HepG2 (cell line): ENCODE measurements at regions not wholly inside any gene's neighbourhood (a gene's known extent, or its start where the extent isn't known, plus 50 kb on each side); places are given as distances from the start of the nearest gene placed in this dataset.

ENCODE experiments used
- ATAC-seq: fragments of 200-7000 bp; cut with Tn5 transposase; 3 replicates; pipeline ENCODE4 v1.9.1; 2020; ENCODE audit warnings: mild to moderate bottlenecking, moderate library complexity
- BruUV-seq: library from RNA; stranded (reverse); fragments of 400-500 nt; replicated peaks from 2 replicates; lab custom pipeline; 2021; lab: Mats Ljungman, UMichigan
- CTCF ChIA-PET: fragments of 300-600 bp; formaldehyde crosslinking; extraction: SDS; loops from one replicate; lab custom pipeline; 2021; ENCODE audit warnings: low total read pairs, inconsistent platforms, low intra/inter-chr PET ratio; lab: Yijun Ruan, JAX
- POLR2A ChIA-PET: fragments of 350-600 bp; sonication (Branson Sonifier 250); formaldehyde crosslinking; loops from one replicate; lab custom pipeline; 2020; ENCODE audit warnings: antibody characterized with exemption, inconsistent platforms; lab: Yijun Ruan, JAX
- DNase-seq: peaks from one replicate; pipeline ENCODE4 v3.0.0-alpha.2; 2015; ENCODE audit warnings: low spot score
- FAIRE-seq: peaks from 3 replicates; lab custom pipeline; 2011; peaks lifted over from hg19 to GRCh38; lab: Jason Lieb, UNC
- H2AFZ ChIP-seq: one replicate; pipeline ENCODE4 v1.6.1; 2011; ENCODE audit warnings: low read length, inconsistent platforms
- H3K27ac ChIP-seq: fragments of 300-600 bp; 3 replicates; pipeline ENCODE4 v1.8.0; 2011; ENCODE audit warnings: mixed run types, mild to moderate bottlenecking, mixed read lengths, low read length, inconsistent platforms; ENCODE audit not compliant: insufficient read depth; ENCODE audit errors: extremely low read length
- H3K27me3 ChIP-seq, 2 experiments: fragments of 200-600 bp in 1 of 2; 2 replicates in 1 of 2; 3 replicates in 1 of 2; pipeline versions ENCODE4 v1.6.0 to v1.8.0; 2011; ENCODE audit warnings: low read length in 2 of 2, mild to moderate bottlenecking in 2 of 2, moderate library complexity in 2 of 2, inconsistent platforms in 1 of 2; ENCODE audit not compliant: insufficient read depth in 2 of 2, control insufficient read depth in 1 of 2
- H3K36me3 ChIP-seq, 2 experiments: fragments of 200-600 bp in 1 of 2; replicated peaks in 1 of 2; 2 replicates in 1 of 2; 3 replicates in 1 of 2; pipeline versions ENCODE4 v1.5.1 to v1.8.0; 2011; ENCODE audit warnings: low read length in 2 of 2, inconsistent platforms in 1 of 2; ENCODE audit not compliant: insufficient read depth in 2 of 2, control insufficient read depth in 1 of 2
- H3K4me1 ChIP-seq: 2 replicates; pipeline ENCODE4 v1.5.1; 2012; ENCODE audit warnings: low read length, inconsistent platforms; ENCODE audit not compliant: insufficient read depth
- H3K4me2 ChIP-seq: 2 replicates; pipeline ENCODE4 v1.6.0; 2011; ENCODE audit warnings: low read depth, low read length, inconsistent platforms
- H3K4me3 ChIP-seq, 3 experiments: fragments of 200-600 bp in 1 of 3; sonication (generic), shearing (Covaris generic) in 1 of 3; replicated peaks in 1 of 3; 2 replicates each; pipeline ENCODE4 v1.5.1; 2011 to 2016; ENCODE audit warnings: low read length in 3 of 3, inconsistent platforms in 2 of 3, low read depth in 2 of 3, mild to moderate bottlenecking in 2 of 3, control low read depth in 1 of 3, mixed read lengths in 1 of 3; ENCODE audit not compliant: insufficient read depth in 1 of 3
- H3K79me2 ChIP-seq: one replicate; pipeline ENCODE4 v1.6.1; 2011; ENCODE audit warnings: low read length, inconsistent platforms; ENCODE audit not compliant: insufficient read depth
- H3K9ac ChIP-seq: 2 replicates; pipeline ENCODE4 v1.6.0; 2011; ENCODE audit warnings: mild to moderate bottlenecking, low read depth, low read length, inconsistent platforms; ENCODE audit not compliant: insufficient read depth
- H3K9me3 ChIP-seq: 2 replicates; pipeline ENCODE4 v1.5.1; 2012; ENCODE audit warnings: mild to moderate bottlenecking, low read length
- H4K20me1 ChIP-seq: 2 replicates; pipeline ENCODE4 v1.6.0; 2011; ENCODE audit warnings: inconsistent platforms, mild to moderate bottlenecking, low read length, moderate library complexity; ENCODE audit not compliant: insufficient read depth
- CREB1 ChIP-seq, 2 experiments: fragments of 450-650 bp in 1 of 2; IDR thresholded peaks; 2 replicates each; pipeline ENCODE4 v1.6.1; 2016 to 2017; ENCODE audit warnings: control low read depth in 1 of 2, mild to moderate bottlenecking in 1 of 2, missing compliant biosample characterization in 1 of 2, missing genetic modification characterization in 1 of 2
- GZF1 ChIP-seq: sonication (generic); formaldehyde crosslinking; IDR thresholded peaks from 2 replicates; pipeline ENCODE4 v1.5.1; 2020; ENCODE audit warnings: mild to moderate bottlenecking, missing genetic modification reagents
- SPEN ChIP-seq: sonication (generic); formaldehyde crosslinking; IDR thresholded peaks from 2 replicates; pipeline ENCODE4 v1.5.1; 2020; ENCODE audit warnings: low read depth, mild to moderate bottlenecking, missing genetic modification reagents
- SRSF4 ChIP-seq: fragments of 200-400 bp; formaldehyde crosslinking; IDR thresholded peaks from one replicate; pipeline ENCODE4 v1.6.1; 2018; ENCODE audit warnings: mild to moderate bottlenecking, low read depth, low read length, moderate library complexity; ENCODE audit not compliant: poor library complexity, severe bottlenecking
- TBX2 ChIP-seq: sonication (generic); formaldehyde crosslinking; IDR thresholded peaks from 2 replicates; pipeline ENCODE4 v1.5.0; 2020; ENCODE audit warnings: missing genetic modification reagents, mild to moderate bottlenecking, borderline replicate concordance
- THAP9 ChIP-seq: sonication (generic); formaldehyde crosslinking; IDR thresholded peaks from 2 replicates; pipeline ENCODE4; 2020; ENCODE audit warnings: missing genetic modification reagents, mild to moderate bottlenecking, borderline replicate concordance
- TSC22D2 ChIP-seq: sonication (generic); formaldehyde crosslinking; IDR thresholded peaks from 2 replicates; pipeline ENCODE4 v1.5.1; 2020; ENCODE audit warnings: missing genetic modification reagents, mild to moderate bottlenecking, borderline replicate concordance
- U2AF2 ChIP-seq: fragments of 200-400 bp; formaldehyde crosslinking; IDR thresholded peaks from 2 replicates; pipeline ENCODE4 v1.6.1; 2017; ENCODE audit warnings: low read depth, mild to moderate bottlenecking, low read length
- ZFP91 ChIP-seq: sonication (generic); formaldehyde crosslinking; IDR thresholded peaks from 2 replicates; pipeline ENCODE4 v1.9.0; 2022; ENCODE audit warnings: missing genetic modification reagents, mild to moderate bottlenecking, borderline replicate concordance
- ZNF276 ChIP-seq: sonication (generic); formaldehyde crosslinking; IDR thresholded peaks from 2 replicates; pipeline ENCODE4 v1.4.0; 2020; ENCODE audit warnings: mild to moderate bottlenecking, low read depth, missing genetic modification reagents
- ZNF720 ChIP-seq: sonication (generic); formaldehyde crosslinking; IDR thresholded peaks from 2 replicates; pipeline ENCODE4 v1.4.0; 2020; ENCODE audit warnings: missing genetic modification reagents
- ZNF773 ChIP-seq: sonication (generic); formaldehyde crosslinking; IDR thresholded peaks from 2 replicates; pipeline ENCODE4 v1.4.0; 2020; ENCODE audit warnings: missing genetic modification reagents, borderline replicate concordance
- WGBS: methylation state at CpG from one replicate; pipeline ENCODE4 v1.1.6; 2017; ENCODE audit warnings: low lambda C conversion rate; 5-methylcytosine and 5-hydroxymethylcytosine counted together
- in situ Hi-C: cut with HindIII; loops from 2 replicates; pipeline ENCODE4 v1.10.0; 2017; ENCODE audit warnings: low pct_unique_long_range_greater_than_20kb; ENCODE audit not compliant: extremely low pct_ligation_motif_present
- intact Hi-C: fragments of 100-400 bp; cut with micrococcal nuclease; formaldehyde crosslinking; loops from one replicate; pipeline ENCODE4 v1.10.0; 2022; ENCODE audit not compliant: unreplicated experiment

DNA sequence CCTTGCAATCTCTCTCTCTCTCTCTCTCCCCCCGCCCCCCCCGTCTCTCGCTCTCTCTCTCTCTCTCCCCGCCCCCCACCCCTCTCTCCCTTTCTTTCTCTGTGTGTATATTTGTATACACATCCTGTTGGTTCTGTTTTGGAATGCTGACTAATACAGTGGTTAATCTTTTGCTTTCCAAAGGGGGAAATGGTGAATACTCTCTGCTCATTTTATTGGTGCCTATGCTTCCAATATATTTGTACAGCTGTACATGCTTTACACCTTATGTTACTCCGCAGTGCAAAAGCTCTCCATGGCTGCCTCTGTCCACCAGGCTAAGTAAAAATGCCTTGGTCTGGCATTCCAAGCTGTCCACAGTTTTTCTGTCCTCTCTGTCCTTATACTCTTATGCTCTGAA is 158.8 kb downstream of the RBMX2 start:
- FAIRE-seq: no peak
- H3K4me3 ChIP-seq: no peak overlapping the region
- CTCF ChIA-PET: no interaction called here
- in situ Hi-C loops: no loop called here
- DNase-seq: no peak
- H3K9ac ChIP-seq: no peak overlapping the region
- no peaks in the 10 kb centered on the region for H4K20me1 ChIP-seq
- ATAC-seq: no peak
- POLR2A ChIA-PET: no interaction called here
- no TSS peak for BruUV-seq
- H2AFZ ChIP-seq: no peak overlapping the region
- no peak overlapping the region for H3K4me2 ChIP-seq
- no peaks in the 10 kb centered on the region for H3K4me1 ChIP-seq
- H3K27me3 ChIP-seq: no peaks in the 10 kb centered on the region
- H3K27ac ChIP-seq: no peak overlapping the region
- 12% methylated on average over 5 of the region's 5 CpGs for WGBS
- no peaks in the 10 kb centered on the region for H3K79me2 ChIP-seq
- intact Hi-C loops: no loop called here
- H3K36me3 ChIP-seq: no peaks in the 10 kb centered on the region
- H3K9me3 ChIP-seq: no peaks in the 10 kb centered on the region
- TF ChIP-seq U2AF2: no peak
- TF ChIP-seq ZFP91: no peak
- no peak for TF ChIP-seq GZF1 (CRISPR knock-in tag)
- no peak for TF ChIP-seq ZNF773 (CRISPR knock-in tag)
- TF ChIP-seq CREB1 (IDR thresholded peaks at IDR 0.05): no peak
- TF ChIP-seq CREB1 (CRISPR knock-in tag; IDR thresholded peaks at IDR 0.05): no peak
- no peak for TF ChIP-seq SRSF4
- no peak for TF ChIP-seq ZNF276 (CRISPR knock-in tag)
- no peak for TF ChIP-seq TSC22D2 (CRISPR knock-in tag)
- no peak for TF ChIP-seq THAP9 (CRISPR knock-in tag)
- TF ChIP-seq ZNF720 (CRISPR knock-in tag): no peak
- no peak for TF ChIP-seq TBX2
- TF ChIP-seq SPEN (CRISPR knock-in tag): no peak
